ENCODE measurements at regions not wholly inside any gene's neighbourhood (a gene's known extent, or its start where the extent isn't known, plus 50 kb on each side); places are given as distances from the start of the nearest gene placed in this dataset.
"Not testable (repeated sequence)": the region's sequence is repeated elsewhere in the genome, so short reads cannot be mapped to it uniquely, and the experiment has no call there.

DNA sequence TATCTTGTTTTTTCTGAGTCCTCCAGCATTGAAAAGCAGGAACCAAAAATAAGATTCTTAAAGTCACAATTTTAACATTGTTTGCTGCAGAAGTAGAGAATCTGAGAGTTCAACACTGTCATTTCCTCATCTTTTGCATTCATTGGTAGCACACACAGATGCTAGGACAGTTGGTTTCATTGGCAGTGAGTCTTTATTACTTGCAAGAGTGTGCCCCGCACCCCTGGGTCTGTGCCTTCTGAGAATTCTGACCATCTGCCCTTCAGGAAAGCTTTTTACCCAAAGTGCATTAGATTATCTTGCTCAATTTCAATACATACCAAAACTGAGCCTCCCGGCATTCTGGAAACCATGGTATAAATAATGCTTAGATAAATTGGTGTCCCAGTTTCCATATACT is 247.7 kb upstream of the SLITRK1 start:
- no peak for DNase-seq

DNA sequence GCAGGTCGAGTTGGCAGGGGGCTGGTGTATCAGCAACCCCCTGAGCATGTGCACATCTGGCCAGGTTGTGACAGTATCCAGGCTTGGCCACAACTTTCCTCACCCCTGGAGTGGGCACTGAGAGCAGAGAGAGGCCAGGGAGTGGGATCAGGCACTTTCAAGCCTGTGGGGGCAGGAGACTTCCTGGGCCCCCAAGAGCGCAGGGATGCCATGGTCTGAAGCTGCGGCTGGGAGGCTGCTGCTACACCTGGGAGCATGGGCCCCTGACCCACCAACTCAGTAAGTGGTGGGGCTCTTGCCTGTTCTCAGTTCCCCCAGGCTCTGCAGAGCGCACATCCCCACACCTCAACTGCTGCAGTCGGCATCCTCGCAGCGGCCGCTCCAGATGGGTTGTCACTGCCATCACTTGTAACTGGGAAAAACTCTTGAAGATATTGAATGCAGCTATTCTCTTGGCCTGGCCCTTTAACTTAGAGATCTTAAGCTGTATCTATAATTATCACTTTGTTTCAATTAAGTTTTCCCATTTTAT is 245.4 kb upstream of the SLITRK1 start:
- DNase-seq = no peak

DNA sequence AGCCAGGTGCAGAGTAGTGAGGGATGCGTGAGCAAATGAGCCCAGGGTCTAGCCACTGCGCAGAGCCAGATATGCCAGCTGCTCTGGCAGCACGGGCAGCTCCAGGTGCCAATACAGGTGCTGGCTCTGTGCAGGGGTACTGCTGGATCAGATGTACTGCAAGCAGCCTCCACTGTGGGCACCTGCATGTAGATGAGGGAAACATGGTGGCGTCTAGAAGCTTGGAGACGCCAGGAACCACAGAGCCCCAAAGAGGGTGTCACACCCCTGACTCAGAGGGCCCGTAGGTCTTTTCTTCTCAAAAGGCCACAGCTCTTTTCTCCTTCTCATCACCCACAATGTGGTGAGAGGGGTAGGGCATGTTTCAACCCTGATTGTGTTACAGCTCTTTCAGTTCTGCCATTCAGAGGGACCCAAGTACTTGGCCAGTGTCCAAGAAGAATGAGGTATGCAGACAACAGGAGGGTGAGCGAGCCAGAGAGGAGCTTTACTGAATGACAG is 244.4 kb upstream of the SLITRK1 start:
- DNase-seq = no peak

DNA sequence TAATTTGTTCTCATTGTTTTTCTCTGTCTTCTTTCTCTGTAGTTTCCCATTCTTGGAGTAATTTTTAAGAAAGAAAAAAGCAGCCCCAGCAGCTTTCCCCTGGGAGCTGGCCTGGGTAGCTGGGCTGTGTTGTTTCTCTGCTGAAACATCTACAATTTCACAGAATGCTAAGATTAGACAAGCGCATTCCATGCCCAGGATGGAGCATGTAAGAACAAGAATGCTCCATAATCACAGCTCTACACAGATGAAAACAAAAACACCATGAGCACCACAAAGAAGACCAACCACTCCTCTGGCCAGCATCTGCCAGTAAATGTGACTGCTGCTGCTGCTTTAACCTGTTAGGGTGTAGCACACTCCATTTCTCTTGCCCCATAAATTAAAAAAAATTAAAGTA is 239.2 kb upstream of the SLITRK1 start:
- no peak for DNase-seq

DNA sequence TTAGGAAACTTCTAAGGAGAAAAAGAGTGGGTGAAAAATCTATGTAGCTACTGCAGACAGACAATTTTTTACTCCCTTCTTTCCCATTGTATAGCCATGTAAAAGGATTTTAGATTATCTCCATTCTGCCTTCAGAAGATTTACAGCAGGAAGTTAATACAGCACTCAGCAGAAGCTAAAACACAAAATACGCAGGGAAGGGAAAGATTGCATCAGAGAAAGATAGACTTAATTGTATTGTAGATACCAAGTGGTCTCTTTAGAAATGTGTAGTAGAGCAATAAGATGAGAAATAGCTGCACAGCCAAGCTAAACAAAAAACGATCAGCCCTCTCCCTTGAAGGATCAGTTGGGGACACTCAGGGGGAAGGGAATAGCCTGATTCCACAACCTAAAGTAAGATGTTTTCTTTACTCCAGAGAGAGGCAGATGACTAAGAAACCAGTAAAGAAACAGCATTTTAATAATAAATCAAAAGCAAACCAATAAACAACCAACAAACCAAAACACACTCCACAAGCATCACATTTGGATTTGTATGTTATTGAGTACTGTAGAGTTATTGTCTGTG is 236.7 kb upstream of the SLITRK1 start:
- no peak for DNase-seq

DNA sequence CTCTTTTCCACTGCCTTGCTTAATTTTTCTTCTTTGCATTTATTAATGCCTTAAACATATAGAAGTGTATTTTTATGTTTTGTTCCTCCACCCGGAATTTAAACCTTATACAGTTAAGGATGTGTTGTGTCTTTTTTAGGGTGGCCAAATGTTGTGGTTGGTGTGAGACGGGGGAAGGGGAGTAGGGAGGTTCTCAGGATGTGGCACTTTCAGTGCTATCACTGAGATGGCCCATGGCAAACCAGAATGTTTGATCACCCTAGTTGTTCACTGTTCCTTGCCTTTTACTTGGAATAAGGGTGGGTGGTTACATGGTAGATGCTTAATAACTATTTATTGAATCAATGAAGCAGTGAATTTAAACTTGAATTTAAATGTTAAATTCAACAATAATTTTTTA is 216.0 kb upstream of the SLITRK1 start:
- DNase-seq = no peak

DNA sequence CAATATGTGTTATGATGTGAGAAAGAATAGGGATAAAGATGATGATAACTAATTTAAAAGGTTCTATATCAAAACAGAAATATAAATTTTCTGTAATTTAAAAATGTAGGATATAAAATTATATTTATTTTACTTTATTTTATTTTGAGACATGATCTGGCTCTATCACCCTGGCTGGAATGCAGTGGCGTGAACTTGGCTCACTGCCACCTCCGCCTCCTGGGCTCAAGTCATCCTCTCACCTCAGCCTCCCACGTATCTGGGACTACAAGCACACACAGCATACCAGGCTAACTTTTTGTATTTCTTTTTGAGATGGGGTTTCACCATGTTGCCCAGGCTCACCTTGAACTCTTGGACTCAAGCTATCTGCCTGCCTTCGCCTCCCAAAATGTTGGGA is 214.9 kb upstream of the SLITRK1 start:
- no peak for DNase-seq

DNA sequence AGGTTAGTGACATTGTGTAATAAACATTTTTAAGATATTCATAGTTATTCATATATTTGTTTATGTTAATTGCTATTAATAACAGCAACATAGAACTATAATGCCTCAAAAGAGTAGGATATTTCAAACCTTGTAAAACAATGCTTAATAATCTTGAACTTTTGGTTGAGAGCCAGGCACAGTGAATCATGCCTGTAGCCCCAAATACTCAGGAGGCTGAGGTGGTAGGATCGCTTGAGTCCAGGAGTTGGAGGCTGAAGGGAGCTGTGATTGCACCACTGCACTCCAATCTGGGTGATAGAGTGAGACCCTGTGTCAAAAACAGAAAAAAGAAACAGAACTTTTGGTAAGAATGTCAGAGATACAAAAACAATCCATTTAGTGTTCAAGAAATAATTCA is 213.9 kb upstream of the SLITRK1 start:
- no peak for DNase-seq

DNA sequence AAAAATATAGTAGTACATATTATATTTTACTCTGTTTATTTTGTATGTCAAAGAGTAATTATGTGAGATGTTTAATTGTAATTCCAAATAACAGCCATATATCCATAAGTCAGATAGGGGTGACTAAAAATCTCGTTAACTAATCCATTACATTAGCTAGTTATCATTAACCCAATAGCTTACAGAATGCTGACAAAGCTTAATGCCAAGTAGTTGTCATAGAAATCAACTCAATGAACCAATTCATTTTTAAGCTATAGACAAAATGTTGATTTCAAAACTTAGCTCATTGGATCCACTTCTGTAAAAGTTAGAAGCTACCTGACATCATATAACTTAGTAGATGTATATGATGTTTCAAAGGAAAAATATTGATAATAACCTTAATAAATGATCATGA is 206.7 kb upstream of the SLITRK1 start:
- DNase-seq = no peak

DNA sequence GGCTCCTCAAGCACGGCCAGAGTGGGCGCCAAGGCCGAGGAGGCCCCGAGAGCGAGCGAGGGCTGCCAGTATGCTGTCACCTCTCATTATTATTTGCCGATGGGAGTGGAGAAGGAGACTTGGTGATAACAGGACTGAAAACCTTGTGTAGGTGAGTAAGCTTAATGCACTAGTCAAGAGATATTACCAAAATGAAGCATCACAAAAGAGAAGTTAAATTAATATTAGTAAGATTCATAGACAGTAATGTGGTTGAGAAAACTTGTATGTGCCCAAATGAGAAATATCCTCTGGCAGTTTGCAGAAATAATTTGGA is 204.5 kb upstream of the SLITRK1 start:
- DNase-seq = no peak

DNA sequence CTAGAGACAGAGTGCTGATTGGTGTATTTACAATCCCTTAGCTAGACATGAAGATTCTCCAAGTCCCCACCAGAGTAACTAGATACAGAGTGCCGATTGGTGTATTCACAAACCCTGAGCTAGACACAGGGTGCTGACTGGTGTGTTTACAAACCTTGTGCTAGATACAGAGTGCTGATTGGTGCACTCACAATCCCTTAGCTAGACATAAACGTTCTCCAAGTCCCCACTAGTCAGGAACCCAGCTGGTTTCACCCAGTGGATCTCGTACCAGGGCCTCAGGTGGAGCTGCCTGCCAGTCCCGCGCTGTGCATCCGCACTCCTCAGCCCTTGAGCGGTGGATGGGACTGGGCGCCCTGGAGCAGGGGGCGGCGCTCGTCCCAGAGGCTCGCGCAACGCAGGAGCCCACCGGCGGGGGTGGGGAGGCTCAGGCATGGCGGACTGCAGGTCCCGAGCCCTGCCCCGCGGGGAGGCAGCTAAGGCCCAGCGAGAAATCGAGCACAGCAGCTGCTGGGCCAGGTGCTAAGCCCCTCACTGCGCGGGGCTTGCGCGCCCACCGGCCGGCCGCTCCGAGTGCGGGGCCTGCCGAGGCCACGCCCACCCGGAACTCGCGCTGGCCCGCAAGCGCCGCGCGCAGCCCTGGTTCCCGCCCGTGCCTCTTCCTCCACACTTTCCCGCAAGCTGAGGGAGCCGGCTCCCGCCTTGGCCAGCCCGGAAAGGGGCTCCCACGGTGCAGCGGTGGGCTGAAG is 204.0 kb upstream of the SLITRK1 start:
- not testable (repeated sequence) for DNase-seq

DNA sequence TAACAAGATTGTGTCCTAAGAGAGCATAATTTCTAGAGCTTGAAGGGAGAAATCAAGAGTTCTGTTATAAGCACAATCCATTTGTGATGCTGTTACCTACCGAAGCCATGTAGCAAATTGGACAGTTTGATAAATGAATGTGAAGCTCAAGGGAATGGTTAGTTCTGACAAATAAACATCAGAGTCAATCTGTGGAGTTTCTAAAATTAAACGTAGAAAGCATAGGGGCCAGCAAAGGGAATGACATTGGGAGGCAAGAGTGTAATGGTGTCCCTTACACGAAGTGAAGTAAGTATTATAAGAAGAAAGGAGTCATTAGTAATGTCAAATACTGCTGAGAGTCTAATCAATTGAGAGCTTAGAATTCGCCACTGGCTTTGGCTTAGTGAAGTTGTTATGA is 200.2 kb upstream of the SLITRK1 start:
- no peak for DNase-seq

DNA sequence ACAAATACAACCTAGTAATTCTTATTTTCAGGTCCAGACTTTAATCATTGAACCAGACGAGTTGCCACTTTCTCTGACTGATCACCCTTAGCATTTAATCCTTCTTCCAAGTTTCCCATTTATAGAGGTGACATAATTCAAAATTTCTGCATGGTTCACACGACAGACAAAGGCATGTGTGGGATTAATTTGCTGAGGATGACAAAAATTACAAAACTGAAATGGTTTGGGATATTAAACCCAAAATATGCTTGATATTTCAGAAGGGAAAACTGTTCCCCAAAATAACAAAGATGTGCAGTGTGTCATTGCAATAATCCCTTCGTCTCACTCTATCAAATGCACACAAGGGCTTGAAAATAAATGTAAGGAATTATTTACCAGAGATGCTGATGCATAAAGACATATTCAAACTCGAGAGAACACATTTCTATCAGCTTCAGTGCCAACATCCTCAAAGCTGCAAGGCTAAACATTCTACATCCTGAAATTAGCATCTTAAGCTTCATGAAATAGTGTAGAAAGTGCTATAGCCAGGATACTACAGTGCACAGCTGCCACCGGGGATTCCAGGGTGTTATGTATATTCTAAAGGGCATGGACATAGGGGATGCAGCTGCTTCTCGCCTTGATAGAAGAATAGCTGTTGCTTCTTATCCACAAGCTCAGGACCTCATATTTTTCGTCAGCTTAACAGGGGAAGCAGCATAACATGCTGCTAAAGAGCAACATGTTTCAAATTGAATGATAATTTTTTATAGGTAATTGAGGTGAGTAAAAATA is 198.7 kb upstream of the SLITRK1 start:
- DNase-seq = no peak

DNA sequence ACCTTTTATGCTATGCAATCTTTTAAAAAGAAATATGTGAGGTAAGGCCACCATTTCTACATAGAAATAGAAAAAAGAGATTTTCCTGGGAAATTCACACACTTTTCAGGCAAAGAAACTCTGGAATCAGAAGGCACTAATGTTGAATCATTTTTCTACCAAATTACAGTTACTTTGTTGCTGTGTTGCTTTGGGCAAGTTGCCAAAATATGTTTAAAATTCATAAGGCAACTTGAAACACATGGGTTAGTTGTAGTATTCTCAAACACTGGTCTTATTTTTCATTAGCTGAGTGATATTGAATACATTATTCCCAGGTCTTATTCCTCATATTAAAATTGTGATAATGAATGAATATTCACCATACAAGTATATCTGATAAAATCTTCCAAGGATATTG is 195.0 kb upstream of the SLITRK1 start:
- no peak for DNase-seq

DNA sequence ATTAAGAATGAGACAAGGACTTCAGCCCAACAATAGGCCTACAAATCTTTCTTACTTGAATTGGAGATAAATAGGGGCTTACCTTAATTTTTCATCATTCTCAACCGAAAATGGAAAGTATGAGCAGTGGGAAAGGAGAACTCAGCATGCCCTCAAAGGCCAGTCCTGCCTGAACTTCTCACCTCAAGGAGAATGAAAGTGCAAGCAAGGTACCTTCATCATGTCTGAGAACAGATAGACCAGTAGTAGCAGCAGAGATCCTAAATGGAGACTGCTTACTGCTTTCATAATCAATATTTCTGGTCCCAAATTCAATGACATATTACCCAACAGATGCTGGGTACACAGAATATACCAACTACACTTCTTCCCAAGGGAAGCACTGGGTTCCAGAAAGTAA is 194.0 kb upstream of the SLITRK1 start:
- no peak for DNase-seq

DNA sequence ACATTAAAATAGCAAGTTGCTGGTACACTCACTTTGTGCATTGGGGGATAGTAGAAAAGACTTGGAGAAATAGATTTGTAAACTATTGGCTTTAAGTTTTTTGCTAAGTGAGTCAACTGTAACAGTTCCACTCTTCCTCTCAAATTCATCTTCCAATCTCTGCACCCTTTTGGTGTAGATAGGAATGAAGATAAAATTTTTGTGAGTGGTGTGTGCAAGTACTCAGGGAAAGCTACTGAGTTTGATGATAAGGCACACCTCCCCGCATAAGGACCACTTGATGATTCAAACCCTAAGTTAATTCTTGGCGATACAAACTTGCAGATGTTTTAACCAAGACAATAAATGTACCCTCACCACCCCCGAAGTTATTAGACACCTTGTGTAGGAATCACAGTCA is 168.3 kb upstream of the SLITRK1 start:
- DNase-seq = no peak

DNA sequence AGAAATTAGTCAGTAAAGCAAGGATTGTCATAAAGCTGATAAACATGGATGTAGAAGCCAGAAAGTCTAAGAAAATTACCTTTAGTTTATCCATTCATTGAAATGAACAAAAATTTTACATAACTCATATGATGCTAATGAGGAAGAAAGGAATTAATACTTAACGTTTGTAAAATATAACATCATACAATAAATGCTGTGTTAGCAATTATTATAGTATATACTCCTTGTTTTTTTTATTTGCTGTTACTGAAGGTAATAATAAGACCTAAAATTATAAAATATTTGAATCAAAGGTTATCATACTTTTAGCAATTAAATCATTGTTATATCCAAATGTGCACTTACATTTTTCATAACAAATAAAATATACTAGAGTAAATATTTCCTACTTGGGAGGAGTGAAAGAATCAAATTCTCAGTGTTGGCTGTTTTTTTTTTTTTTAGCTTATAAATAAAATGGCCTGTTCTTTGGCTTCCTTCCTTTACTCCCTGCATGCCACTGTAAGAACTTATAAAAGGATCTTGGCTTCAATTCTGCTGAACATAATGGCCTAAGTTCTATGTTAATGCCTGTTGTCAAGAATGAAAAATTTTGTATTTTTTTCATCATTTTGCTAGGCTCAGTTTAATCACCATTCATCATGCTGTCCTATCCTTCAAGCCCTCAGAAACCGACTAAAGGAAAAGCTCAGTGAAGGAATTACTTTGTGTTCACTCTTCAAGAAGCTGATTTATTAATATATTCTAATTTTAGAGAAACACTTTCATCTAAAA is 167.4 kb upstream of the SLITRK1 start:
- no peak for DNase-seq

DNA sequence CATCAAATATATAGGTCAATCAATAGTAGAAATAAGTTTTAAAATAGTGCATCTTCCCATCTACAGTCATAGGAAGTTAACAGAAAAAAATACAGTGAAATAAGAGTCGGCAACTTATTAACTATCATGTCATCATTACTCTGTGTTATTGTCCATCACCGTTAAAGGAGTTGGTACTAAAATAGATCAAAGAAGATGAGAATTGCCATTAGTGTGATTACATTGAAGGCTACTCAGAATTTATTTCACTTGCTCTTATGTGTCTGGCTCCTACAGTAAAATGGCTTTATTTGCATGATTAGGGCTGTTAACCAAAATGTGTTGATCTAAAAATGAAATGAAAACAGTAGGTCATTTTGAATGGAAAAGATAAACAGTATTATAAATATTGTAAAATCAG is 162.5 kb upstream of the SLITRK1 start:
- DNase-seq = no peak

DNA sequence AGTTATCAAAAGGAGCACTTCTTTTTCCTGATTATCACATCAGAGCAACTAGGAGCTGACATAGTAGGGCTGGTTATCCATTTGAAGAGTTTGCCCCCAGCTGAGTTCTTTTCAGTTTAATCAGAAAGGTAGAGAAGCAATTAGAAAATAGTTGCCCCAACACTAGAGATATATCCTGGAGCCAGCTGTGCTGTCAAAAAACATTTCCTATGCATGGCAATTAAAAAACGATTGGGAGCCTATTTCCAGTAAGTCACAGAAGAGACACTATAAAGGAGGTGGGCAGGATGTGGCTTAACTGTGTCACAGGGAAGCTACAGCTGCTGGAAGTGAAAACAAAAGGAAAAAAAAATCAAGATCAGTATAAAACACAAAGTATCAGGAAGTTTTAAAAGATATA is 155.7 kb upstream of the SLITRK1 start:
- no peak for DNase-seq

DNA sequence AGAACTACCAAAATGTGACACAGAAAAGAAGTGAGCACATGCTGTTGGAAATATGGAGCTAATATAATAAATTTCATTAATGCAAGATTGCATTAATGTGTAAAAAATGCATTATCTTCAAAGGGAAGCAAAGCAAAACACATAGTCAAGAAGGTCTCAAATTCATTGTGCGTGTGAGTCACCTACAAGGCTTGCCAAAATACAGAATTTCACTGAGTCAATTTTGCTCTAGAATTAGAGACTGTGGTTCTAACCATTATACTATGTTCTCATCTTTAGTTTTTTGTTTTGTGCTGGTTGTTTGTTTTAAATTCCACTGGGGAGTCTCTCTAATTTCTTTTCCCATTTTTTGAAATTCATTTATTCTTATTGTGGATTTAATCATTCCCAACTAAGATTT is 149.8 kb upstream of the SLITRK1 start:
- DNase-seq = no peak

DNA sequence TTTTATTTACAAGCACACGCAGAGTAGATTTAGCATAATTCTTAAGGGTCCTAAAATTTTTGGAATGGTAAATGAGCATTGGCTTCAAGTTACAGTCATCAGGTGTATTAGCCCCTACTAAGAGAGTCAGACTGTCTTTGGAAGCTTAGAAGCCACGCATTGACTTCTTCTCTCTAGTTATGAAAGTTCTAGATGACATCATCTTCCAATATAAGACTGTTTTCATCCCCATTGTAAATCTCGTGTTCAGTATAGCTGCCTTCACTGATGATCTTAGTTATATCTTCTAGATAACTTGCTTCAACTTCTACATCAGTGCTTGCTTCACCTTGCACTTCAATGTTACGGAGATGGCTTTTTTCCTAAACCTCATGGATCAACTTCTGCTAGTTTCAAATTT is 148.8 kb upstream of the SLITRK1 start:
- DNase-seq = no peak

DNA sequence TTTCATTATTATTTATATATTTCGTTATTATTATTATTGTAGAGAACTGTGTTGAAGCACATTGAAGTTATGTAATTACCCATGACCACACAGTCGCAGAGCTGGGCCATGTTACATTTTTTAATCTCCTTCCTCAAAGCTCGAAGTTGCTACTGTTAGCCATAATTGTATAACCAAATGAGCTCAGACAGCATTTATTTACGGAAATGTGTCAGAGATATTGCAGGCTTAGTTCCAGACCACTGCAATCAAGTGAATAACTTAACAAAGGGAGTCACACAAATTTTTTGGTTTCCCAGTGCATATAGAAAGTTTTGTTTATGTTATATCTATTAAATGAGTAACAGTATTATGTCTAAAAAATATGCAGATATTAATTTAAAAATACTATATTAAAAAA is 147.1 kb upstream of the SLITRK1 start:
- no peak for DNase-seq

DNA sequence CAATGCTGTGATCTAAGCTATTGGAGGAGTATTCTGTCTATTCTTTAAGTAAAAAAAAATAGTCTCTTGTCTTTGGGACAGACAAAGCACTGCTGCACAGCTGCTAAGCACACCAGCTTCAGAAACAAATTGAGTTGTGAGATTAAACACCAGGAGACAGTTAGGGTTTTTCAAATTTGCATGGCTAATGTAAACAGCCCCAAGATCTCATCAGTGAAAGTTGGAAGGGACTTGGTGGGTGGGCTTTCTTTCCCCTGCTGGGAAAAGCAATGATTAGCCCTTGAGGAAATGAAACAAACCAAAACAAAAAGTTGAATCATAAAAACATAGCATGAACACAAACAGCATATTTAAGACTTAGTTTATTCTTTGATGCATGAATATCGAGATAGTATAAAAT is 143.6 kb upstream of the SLITRK1 start:
- no peak for DNase-seq
